ENCODE measurements at regions not wholly inside any gene's neighbourhood (a gene's known extent, or its start where the extent isn't known, plus 50 kb on each side); places are given as distances from the start of the nearest gene placed in this dataset.
"Not testable (repeated sequence)": the region's sequence is repeated elsewhere in the genome, so short reads cannot be mapped to it uniquely, and the experiment has no call there.

DNA sequence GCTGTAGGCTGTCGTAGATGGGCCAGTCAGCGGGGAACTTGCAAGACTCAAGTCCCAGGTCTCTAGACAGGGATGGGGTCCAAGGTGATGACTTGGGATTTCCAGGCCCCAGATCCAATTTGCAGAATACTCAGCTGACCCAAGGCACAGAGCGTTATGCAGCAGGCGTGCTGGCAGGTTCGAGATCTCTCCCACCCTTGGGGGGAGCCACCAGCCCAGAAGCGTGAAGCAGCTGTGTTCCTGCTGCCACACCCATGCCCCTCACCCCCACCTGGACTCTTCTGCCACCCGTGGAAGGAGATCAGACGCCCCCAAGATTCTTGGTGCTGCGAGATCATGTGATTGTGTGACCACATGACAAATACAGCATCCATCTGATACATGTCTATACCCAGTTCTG lies 142.6 kb downstream of the BRD1 start:
- Histone ChIP-seq H3K27ac (ENCODE audit: low read length) (no peak overlapping the region), H3K4me1 (ENCODE audit: control insufficient read depth in 1 of 2, extremely low read depth in 1 of 2, insufficient read depth in 2 of 2, low read length in 2 of 2) (no peaks in the 10 kb centered on the region), H3K27me3 (replicated peaks in 1 of 2; ENCODE audit: control insufficient read depth in 2 of 2, extremely low read depth in 1 of 2, insufficient read depth in 2 of 2, low read length in 1 of 2) (peaks cover 0 to 51% of the 10 kb centered on the region in 2 experiments), H3K9me3 (no peaks in the 10 kb centered on the region), H3K36me3 (ENCODE audit: control insufficient read depth in 2 of 2, extremely low read depth in 1 of 2, insufficient read depth in 1 of 2, low read length in 1 of 2) (no peaks in the 10 kb centered on the region), H3K4me3 (ENCODE audit: control insufficient read depth in 1 of 2, extremely low read depth in 1 of 2, low read length in 1 of 2) (no peak overlapping the region)
- ChIA-PET POLR2A (no interaction called here), CTCF (no interaction called here)
- Mint-ChIP-seq H3K4me1 (no peaks in the 10 kb centered on the region), H3K36me3 (no peaks in the 10 kb centered on the region), H3K27ac (no peak overlapping the region), H3K4me3 (no peak overlapping the region), H3K9me3 (peaks cover 0 to 4% (median 0%) of the 10 kb centered on the region in 3 donors), H3K27me3 (peaks cover 6 to 18% of the 10 kb centered on the region in 2 donors)
- WGBS (ENCODE audit: insufficient coverage) = 94% methylated on average over 6 of the region's 9 CpGs
- DNase-seq (no peak), ATAC-seq (replicated peaks in 1 of 4) (no peak)

DNA sequence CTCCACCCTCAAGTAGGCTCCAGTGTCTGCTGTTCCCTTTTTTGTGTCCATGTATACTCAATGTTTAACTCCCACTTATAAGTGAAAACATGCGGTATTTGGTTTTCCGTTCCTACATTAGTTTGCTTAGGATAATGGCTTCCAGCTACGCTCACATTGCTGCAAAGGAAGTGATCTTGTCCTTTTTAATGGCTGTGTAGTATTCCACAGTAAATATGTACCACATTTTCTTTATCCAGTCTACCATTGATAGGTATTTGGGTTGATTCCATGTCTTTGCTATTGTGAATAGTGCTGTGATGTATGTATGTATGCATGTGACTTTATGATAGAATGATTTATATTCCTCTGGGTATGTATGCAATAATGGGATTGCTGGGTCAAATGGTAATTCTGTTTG lies 144.6 kb downstream of the BRD1 start:
- Histone ChIP-seq H3K9me3 (no peaks in the 10 kb centered on the region), H3K27me3 (replicated peaks in 1 of 2; ENCODE audit: control insufficient read depth in 2 of 2, extremely low read depth in 1 of 2, insufficient read depth in 2 of 2, low read length in 1 of 2) (peaks cover 0 to 39% of the 10 kb centered on the region in 2 experiments), H3K4me1 (ENCODE audit: control insufficient read depth in 1 of 2, extremely low read depth in 1 of 2, insufficient read depth in 2 of 2, low read length in 2 of 2) (peaks cover 0 to 6% of the 10 kb centered on the region in 2 experiments), H3K27ac (ENCODE audit: low read length) (no peak overlapping the region), H3K36me3 (ENCODE audit: control insufficient read depth in 2 of 2, extremely low read depth in 1 of 2, insufficient read depth in 1 of 2, low read length in 1 of 2) (no peaks in the 10 kb centered on the region), H3K4me3 (ENCODE audit: control insufficient read depth in 1 of 2, extremely low read depth in 1 of 2, low read length in 1 of 2) (no peak overlapping the region)
- no peak overlapping the region for H3K27ac Mint-ChIP-seq
- no peaks in the 10 kb centered on the region for H3K36me3 Mint-ChIP-seq
- no peak for ATAC-seq (replicated peaks in 1 of 4)
- H3K27me3 Mint-ChIP-seq = peaks cover 11 to 15% of the 10 kb centered on the region in 2 donors
- ChIA-PET CTCF (no interaction called here), POLR2A (no interaction called here)
- no peak for DNase-seq
- peaks cover 0 to 4% (median 0%) of the 10 kb centered on the region in 3 donors for H3K9me3 Mint-ChIP-seq
- no CpG with 5 or more reads among the region's 3 CpGs for WGBS (ENCODE audit: insufficient coverage)
- no peak overlapping the region for H3K4me3 Mint-ChIP-seq
- H3K4me1 Mint-ChIP-seq = peaks cover 0 to 12% (median 11%) of the 10 kb centered on the region in 3 donors

DNA sequence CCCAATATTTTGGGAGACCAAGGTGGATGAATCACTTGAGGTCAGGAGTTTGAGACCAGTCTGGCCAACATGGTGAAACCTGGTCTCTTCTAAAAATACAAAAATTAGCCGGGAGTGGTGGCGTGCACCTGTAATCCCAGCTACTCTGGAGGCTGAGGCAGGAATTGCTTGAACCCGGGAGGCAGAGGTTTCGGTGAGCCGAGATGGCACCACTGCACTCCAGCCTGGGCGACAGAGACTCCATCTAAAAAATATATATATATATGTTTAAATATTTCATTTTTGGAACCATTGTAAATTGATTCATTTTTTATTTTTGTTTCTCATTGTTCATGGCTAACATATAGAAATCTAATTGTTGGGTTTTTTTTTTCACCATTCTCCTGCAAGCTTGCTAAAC lies 146.9 kb downstream of the BRD1 start:
- H3K36me3 ChIP-seq (ENCODE audit: control insufficient read depth in 2 of 2, extremely low read depth in 1 of 2, insufficient read depth in 1 of 2, low read length in 1 of 2); POLR2A ChIA-PET; H3K9me3 ChIP-seq; H3K4me1 ChIP-seq (ENCODE audit: control insufficient read depth in 1 of 2, extremely low read depth in 1 of 2, insufficient read depth in 2 of 2, low read length in 2 of 2); H3K36me3 Mint-ChIP-seq; H3K27ac Mint-ChIP-seq; H3K9me3 Mint-ChIP-seq; CTCF ChIA-PET; ATAC-seq (replicated peaks in 1 of 4); H3K4me3 Mint-ChIP-seq; H3K4me3 ChIP-seq (ENCODE audit: control insufficient read depth in 1 of 2, extremely low read depth in 1 of 2, low read length in 1 of 2); H3K27ac ChIP-seq (ENCODE audit: low read length): not testable (repeated sequence)
- DNase-seq = peak in 1 of 35 experiments; percentile 11
- H3K27me3 Mint-ChIP-seq = peaks cover 11 to 15% of the 10 kb centered on the region in 2 donors
- no CpG with 5 or more reads among the region's 6 CpGs for WGBS (ENCODE audit: insufficient coverage)
- H3K4me1 Mint-ChIP-seq = peaks cover 0 to 12% (median 11%) of the 10 kb centered on the region in 3 donors
- peaks cover 0 to 33% of the 10 kb centered on the region in 2 experiments for H3K27me3 ChIP-seq (replicated peaks in 1 of 2; ENCODE audit: control insufficient read depth in 2 of 2, extremely low read depth in 1 of 2, insufficient read depth in 2 of 2, low read length in 1 of 2)

DNA sequence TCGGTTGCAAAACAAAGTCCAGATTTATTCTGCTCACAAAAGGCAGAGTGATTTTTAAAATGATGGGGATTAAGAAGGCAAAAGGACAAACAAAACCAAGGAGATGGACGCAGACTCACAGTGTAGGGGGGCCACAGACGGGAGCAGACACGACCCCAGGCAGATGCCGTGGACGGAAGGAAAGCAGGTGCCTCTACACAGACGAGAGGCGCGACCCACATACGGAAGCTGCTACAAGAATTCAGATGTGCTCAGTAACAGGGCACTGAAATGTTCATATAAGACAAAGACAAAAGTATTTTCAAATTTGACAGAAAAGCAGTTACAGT lies 148.9 kb downstream of the BRD1 start:
- 74% methylated on average over 8 of the region's 10 CpGs for WGBS (ENCODE audit: insufficient coverage)
- H3K9me3 ChIP-seq = no peaks in the 10 kb centered on the region
- peaks cover 0 to 6% of the 10 kb centered on the region in 2 experiments for H3K4me1 ChIP-seq (ENCODE audit: control insufficient read depth in 1 of 2, extremely low read depth in 1 of 2, insufficient read depth in 2 of 2, low read length in 2 of 2)
- no peaks in the 10 kb centered on the region for H3K36me3 Mint-ChIP-seq
- H3K27ac ChIP-seq (ENCODE audit: low read length) = no peak overlapping the region
- POLR2A ChIA-PET = no interaction called here
- ATAC-seq (replicated peaks in 1 of 4) (peak in 2 of 4 experiments; percentile 42 to 48), DNase-seq (no peak)
- H3K4me1 Mint-ChIP-seq = peaks cover 0 to 12% (median 11%) of the 10 kb centered on the region in 3 donors
- H3K27me3 Mint-ChIP-seq = peaks cover 12% of the 10 kb centered on the region in 2 donors
- no peaks in the 10 kb centered on the region for H3K36me3 ChIP-seq (ENCODE audit: control insufficient read depth in 2 of 2, extremely low read depth in 1 of 2, insufficient read depth in 1 of 2, low read length in 1 of 2)
- H3K4me3 Mint-ChIP-seq = peak overlapping the region; percentile 4 to 67 (median 7)
- peak overlapping the region; percentile 62 to 71 for H3K27ac Mint-ChIP-seq
- peaks cover 0 to 29% of the 10 kb centered on the region in 2 experiments for H3K27me3 ChIP-seq (replicated peaks in 1 of 2; ENCODE audit: control insufficient read depth in 2 of 2, extremely low read depth in 1 of 2, insufficient read depth in 2 of 2, low read length in 1 of 2)
- H3K9me3 Mint-ChIP-seq = peaks cover 0 to 4% (median 0%) of the 10 kb centered on the region in 3 donors
- H3K4me3 ChIP-seq (ENCODE audit: control insufficient read depth in 1 of 2, extremely low read depth in 1 of 2, low read length in 1 of 2) = peak overlapping the region in 1 of 2 donors; percentile 23
- CTCF ChIA-PET = no interaction called here

DNA sequence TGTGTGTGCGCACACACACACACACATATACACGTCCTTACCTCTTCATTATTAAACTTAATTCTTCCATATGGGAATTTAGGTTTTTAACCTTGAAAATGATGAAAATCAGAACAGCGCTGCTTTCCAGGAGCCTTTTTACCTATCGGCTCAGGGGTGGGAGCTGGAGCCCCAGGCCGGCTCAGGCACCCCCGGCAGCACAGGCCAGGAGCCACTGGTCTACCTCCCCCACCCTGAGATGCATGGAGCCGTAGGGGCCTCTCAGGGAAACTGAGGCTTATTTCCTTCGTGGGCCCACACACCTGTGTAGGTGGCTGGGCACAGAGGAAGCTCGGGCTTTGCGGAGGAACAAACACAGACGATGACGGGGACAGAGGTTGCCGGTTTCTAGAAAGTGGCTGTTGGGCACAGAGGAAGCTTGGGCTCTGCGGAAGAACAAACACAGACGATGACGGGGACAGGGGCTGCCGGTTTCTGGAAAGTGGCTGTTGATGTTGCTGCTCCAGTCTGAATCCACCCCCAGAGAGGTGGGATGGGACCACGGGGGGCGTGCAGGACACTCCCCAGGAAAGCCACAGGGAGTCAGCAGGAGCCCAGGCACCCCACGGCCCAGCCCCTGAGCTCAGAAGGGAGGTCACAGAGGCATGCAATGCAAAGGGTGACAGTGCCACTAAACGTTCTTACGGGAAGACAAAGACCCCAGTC lies 149.4 kb downstream of the BRD1 start:
- Mint-ChIP-seq H3K27me3 (peaks cover 11 to 12% of the 10 kb centered on the region in 2 donors), H3K9me3 (peaks cover 0 to 3% (median 0%) of the 10 kb centered on the region in 3 donors), H3K4me3 (peak overlapping the region; percentile 4 to 67 (median 7)), H3K27ac (peak overlapping the region; percentile 62 to 71), H3K4me1 (peaks cover 0 to 12% (median 11%) of the 10 kb centered on the region in 3 donors), H3K36me3 (no peaks in the 10 kb centered on the region)
- Histone ChIP-seq H3K36me3 (ENCODE audit: control insufficient read depth in 2 of 2, extremely low read depth in 1 of 2, insufficient read depth in 1 of 2, low read length in 1 of 2) (no peaks in the 10 kb centered on the region), H3K4me3 (ENCODE audit: control insufficient read depth in 1 of 2, extremely low read depth in 1 of 2, low read length in 1 of 2) (peak overlapping the region in 1 of 2 donors; percentile 23), H3K4me1 (ENCODE audit: control insufficient read depth in 1 of 2, extremely low read depth in 1 of 2, insufficient read depth in 2 of 2, low read length in 2 of 2) (peaks cover 0 to 6% of the 10 kb centered on the region in 2 experiments), H3K9me3 (no peaks in the 10 kb centered on the region), H3K27ac (ENCODE audit: low read length) (no peak overlapping the region), H3K27me3 (replicated peaks in 1 of 2; ENCODE audit: control insufficient read depth in 2 of 2, extremely low read depth in 1 of 2, insufficient read depth in 2 of 2, low read length in 1 of 2) (peaks cover 0 to 32% of the 10 kb centered on the region in 2 experiments)
- DNase-seq (peak in 8 of 35 experiments; percentile 12 to 36 (median 30)), ATAC-seq (replicated peaks in 1 of 4) (peak; percentile 58 to 90 (median 82))
- POLR2A ChIA-PET = no interaction called here
- 42% methylated on average over 19 of the region's 22 CpGs for WGBS (ENCODE audit: insufficient coverage)
- CTCF ChIA-PET = no interaction called here

DNA sequence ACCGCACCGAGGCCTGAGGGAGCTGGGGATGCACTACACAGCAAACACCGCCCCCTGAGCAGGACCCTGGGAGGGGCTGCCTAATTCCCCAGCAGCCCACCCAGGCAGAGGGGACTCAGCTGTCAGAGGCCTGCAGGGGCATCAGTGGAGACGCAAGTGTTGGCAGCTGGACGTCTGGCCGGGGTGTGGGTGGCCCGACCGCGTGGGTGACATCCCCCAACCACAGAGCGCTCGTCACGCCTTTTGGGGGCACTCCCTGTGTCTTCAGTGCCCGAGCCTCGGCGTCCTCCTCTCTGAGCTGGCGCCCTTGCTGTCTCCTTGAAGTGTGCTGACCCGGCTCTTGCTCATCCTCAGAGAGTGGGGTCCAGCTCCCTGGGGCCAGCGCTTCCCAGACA lies 150.2 kb downstream of the BRD1 start:
- Histone ChIP-seq H3K36me3 (ENCODE audit: control insufficient read depth in 2 of 2, extremely low read depth in 1 of 2, insufficient read depth in 1 of 2, low read length in 1 of 2) (no peaks in the 10 kb centered on the region), H3K9me3 (no peaks in the 10 kb centered on the region), H3K4me3 (ENCODE audit: control insufficient read depth in 1 of 2, extremely low read depth in 1 of 2, low read length in 1 of 2) (no peak overlapping the region), H3K4me1 (ENCODE audit: control insufficient read depth in 1 of 2, extremely low read depth in 1 of 2, insufficient read depth in 2 of 2, low read length in 2 of 2) (peaks cover 0 to 6% of the 10 kb centered on the region in 2 experiments), H3K27me3 (replicated peaks in 1 of 2; ENCODE audit: control insufficient read depth in 2 of 2, extremely low read depth in 1 of 2, insufficient read depth in 2 of 2, low read length in 1 of 2) (peaks cover 0 to 34% of the 10 kb centered on the region in 2 experiments), H3K27ac (ENCODE audit: low read length) (no peak overlapping the region)
- WGBS (ENCODE audit: insufficient coverage) = 90% methylated on average over 17 of the region's 18 CpGs
- POLR2A ChIA-PET = no interaction called here
- CTCF ChIA-PET = no interaction called here
- H3K27ac Mint-ChIP-seq = no peak overlapping the region
- ATAC-seq (replicated peaks in 1 of 4) (no peak), DNase-seq (peak in 2 of 35 experiments; percentile 3 to 5)
- no peaks in the 10 kb centered on the region for H3K9me3 Mint-ChIP-seq
- peaks cover 0 to 12% (median 11%) of the 10 kb centered on the region in 3 donors for H3K4me1 Mint-ChIP-seq
- H3K36me3 Mint-ChIP-seq = no peaks in the 10 kb centered on the region
- peaks cover 9 to 14% of the 10 kb centered on the region in 2 donors for H3K27me3 Mint-ChIP-seq
- no peak overlapping the region for H3K4me3 Mint-ChIP-seq

All from T-cell (primary cell).